Mucosa of stomach (tissue), 1 donor: ENCODE measurements at regions not wholly inside any gene's neighbourhood (a gene's known extent, or its start where the extent isn't known, plus 50 kb on each side); places are given as distances from the start of the nearest gene placed in this dataset.

Experiments used
- H3K27me3 ChIP-seq: one replicate; pipeline ENCODE4 v1.7.0; 2013; ENCODE audit warnings: mild to moderate bottlenecking, low read length; ENCODE audit not compliant: control insufficient read depth, insufficient read depth
- H3K36me3 ChIP-seq: one replicate; pipeline ENCODE4 v1.7.0; 2013; ENCODE audit warnings: low read length; ENCODE audit not compliant: control insufficient read depth, insufficient read depth
- H3K4me1 ChIP-seq: one replicate; pipeline ENCODE4 v1.7.0; 2013; ENCODE audit warnings: mild to moderate bottlenecking, low read length; ENCODE audit not compliant: control insufficient read depth, insufficient read depth
- H3K4me3 ChIP-seq: one replicate; pipeline ENCODE4 v1.7.0; 2013; ENCODE audit warnings: low read length
- H3K9ac ChIP-seq: one replicate; pipeline ENCODE4 v1.7.0; 2013; ENCODE audit warnings: mild to moderate bottlenecking, low read length, moderate library complexity
- H3K9me3 ChIP-seq: one replicate; pipeline ENCODE4 v1.7.0; 2013; ENCODE audit warnings: mild to moderate bottlenecking, low read length, moderate library complexity; ENCODE audit not compliant: control insufficient read depth
- donor health status: Pancreatic carcinoma.

GRCh38 chr2:220000080-220000479 lies 372.6 kb downstream of the SLC4A3 start:
- no peaks in the 10 kb centered on the region for H3K4me1 ChIP-seq
- H3K9ac ChIP-seq = no peak overlapping the region
- H3K36me3 ChIP-seq = no peaks in the 10 kb centered on the region
- H3K9me3 ChIP-seq = no peaks in the 10 kb centered on the region
- H3K4me3 ChIP-seq = no peak overlapping the region
- H3K27me3 ChIP-seq = no peaks in the 10 kb centered on the region

- Histone ChIP-seq H3K4me1 (no peaks in the 10 kb centered on the region), H3K27me3 (no peaks in the 10 kb centered on the region), H3K9me3 (no peaks in the 10 kb centered on the region), H3K4me3 (no peak overlapping the region), H3K36me3 (no peaks in the 10 kb centered on the region), H3K9ac (no peak overlapping the region)
These were observed 373.2 kb downstream of the SLC4A3 start for GRCh38 chr2:220000586-220000985.

GRCh38 chr2:220001751-220002150 lies 374.3 kb downstream of the SLC4A3 start:
- no peak overlapping the region for H3K9ac ChIP-seq
- no peaks in the 10 kb centered on the region for H3K9me3 ChIP-seq
- H3K4me1 ChIP-seq = no peaks in the 10 kb centered on the region
- H3K36me3 ChIP-seq = no peaks in the 10 kb centered on the region
- no peaks in the 10 kb centered on the region for H3K27me3 ChIP-seq
- no peak overlapping the region for H3K4me3 ChIP-seq

GRCh38 chr2:220002251-220002650 lies 374.8 kb downstream of the SLC4A3 start:
- Histone ChIP-seq H3K27me3 (no peaks in the 10 kb centered on the region), H3K4me1 (no peaks in the 10 kb centered on the region), H3K9ac (no peak overlapping the region), H3K36me3 (no peaks in the 10 kb centered on the region), H3K9me3 (no peaks in the 10 kb centered on the region), H3K4me3 (no peak overlapping the region)

GRCh38 chr2:220002699-220003098 lies 375.3 kb downstream of the SLC4A3 start:
- H3K9ac ChIP-seq = no peak overlapping the region
- H3K9me3 ChIP-seq = no peaks in the 10 kb centered on the region
- no peaks in the 10 kb centered on the region for H3K27me3 ChIP-seq
- no peaks in the 10 kb centered on the region for H3K36me3 ChIP-seq
- no peaks in the 10 kb centered on the region for H3K4me1 ChIP-seq
- H3K4me3 ChIP-seq = no peak overlapping the region

GRCh38 chr2:220005362-220005761 lies 377.9 kb downstream of the SLC4A3 start:
- no peaks in the 10 kb centered on the region for H3K27me3 ChIP-seq
- H3K4me3 ChIP-seq = no peak overlapping the region
- no peaks in the 10 kb centered on the region for H3K4me1 ChIP-seq
- H3K9me3 ChIP-seq = no peaks in the 10 kb centered on the region
- H3K9ac ChIP-seq = no peak overlapping the region
- H3K36me3 ChIP-seq = no peaks in the 10 kb centered on the region

- no peak overlapping the region for H3K4me3 ChIP-seq
- no peaks in the 10 kb centered on the region for H3K4me1 ChIP-seq
- H3K36me3 ChIP-seq = no peaks in the 10 kb centered on the region
- no peak overlapping the region for H3K9ac ChIP-seq
- no peaks in the 10 kb centered on the region for H3K9me3 ChIP-seq
- H3K27me3 ChIP-seq = no peaks in the 10 kb centered on the region
These were observed 378.8 kb downstream of the SLC4A3 start for GRCh38 chr2:220006152-220006621.

- no peaks in the 10 kb centered on the region for H3K4me1 ChIP-seq
- no peak overlapping the region for H3K4me3 ChIP-seq
- H3K9me3 ChIP-seq = no peaks in the 10 kb centered on the region
- H3K9ac ChIP-seq = no peak overlapping the region
- H3K27me3 ChIP-seq = no peaks in the 10 kb centered on the region
- no peaks in the 10 kb centered on the region for H3K36me3 ChIP-seq
These were observed 384.4 kb downstream of the SLC4A3 start for GRCh38 chr2:220011859-220012258.

GRCh38 chr2:220014961-220015360 lies 387.5 kb downstream of the SLC4A3 start:
- Histone ChIP-seq H3K27me3 (no peaks in the 10 kb centered on the region), H3K4me1 (no peaks in the 10 kb centered on the region), H3K36me3 (no peaks in the 10 kb centered on the region), H3K9ac (no peak overlapping the region), H3K9me3 (no peaks in the 10 kb centered on the region), H3K4me3 (no peak overlapping the region)

GRCh38 chr2:220015576-220015975 lies 388.1 kb downstream of the SLC4A3 start:
- Histone ChIP-seq H3K9ac (no peak overlapping the region), H3K4me1 (no peaks in the 10 kb centered on the region), H3K36me3 (no peaks in the 10 kb centered on the region)

GRCh38 chr2:220025207-220025606 lies 397.8 kb downstream of the SLC4A3 start:
- H3K9me3 ChIP-seq = no peaks in the 10 kb centered on the region
- H3K4me1 ChIP-seq = no peaks in the 10 kb centered on the region
- H3K4me3 ChIP-seq = no peak overlapping the region
- no peak overlapping the region for H3K9ac ChIP-seq
- H3K27me3 ChIP-seq = no peaks in the 10 kb centered on the region
- H3K36me3 ChIP-seq = no peaks in the 10 kb centered on the region

More at GRCh38 chr2:220015576-220015975, 388.1 kb downstream of the SLC4A3 start:
- Histone ChIP-seq H3K4me3 (no peak overlapping the region), H3K27me3 (no peaks in the 10 kb centered on the region), H3K9me3 (no peaks in the 10 kb centered on the region)

- no peaks in the 10 kb centered on the region for H3K36me3 ChIP-seq
- no peaks in the 10 kb centered on the region for H3K4me1 ChIP-seq
- H3K9ac ChIP-seq = no peak overlapping the region
- H3K9me3 ChIP-seq = no peaks in the 10 kb centered on the region
- H3K27me3 ChIP-seq = no peaks in the 10 kb centered on the region
- no peak overlapping the region for H3K4me3 ChIP-seq
These were observed 401.6 kb downstream of the SLC4A3 start for GRCh38 chr2:220029013-220029412.

- Histone ChIP-seq H3K4me1 (no peaks in the 10 kb centered on the region), H3K27me3 (no peaks in the 10 kb centered on the region), H3K4me3 (no peak overlapping the region), H3K36me3 (no peaks in the 10 kb centered on the region), H3K9me3 (no peaks in the 10 kb centered on the region), H3K9ac (no peak overlapping the region)
These were observed 406.1 kb downstream of the SLC4A3 start for GRCh38 chr2:220033546-220033945.
